HG02884 (cell line): ENCODE measurements at regions not wholly inside any gene's neighbourhood (a gene's known extent, or its start where the extent isn't known, plus 50 kb on each side); places are given as distances from the start of the nearest gene placed in this dataset.
"Not testable (repeated sequence)": the region's sequence is repeated elsewhere in the genome, so short reads cannot be mapped to it uniquely, and the experiment has no call there.

ENCODE experiments used
- ATAC-seq: cut with Tn5 transposase; IDR thresholded peaks from one replicate; pipeline ENCODE4 v1.9.1; 2021; ENCODE audit warnings: mild to moderate bottlenecking, moderate library complexity; ENCODE audit not compliant: unreplicated experiment

DNA sequence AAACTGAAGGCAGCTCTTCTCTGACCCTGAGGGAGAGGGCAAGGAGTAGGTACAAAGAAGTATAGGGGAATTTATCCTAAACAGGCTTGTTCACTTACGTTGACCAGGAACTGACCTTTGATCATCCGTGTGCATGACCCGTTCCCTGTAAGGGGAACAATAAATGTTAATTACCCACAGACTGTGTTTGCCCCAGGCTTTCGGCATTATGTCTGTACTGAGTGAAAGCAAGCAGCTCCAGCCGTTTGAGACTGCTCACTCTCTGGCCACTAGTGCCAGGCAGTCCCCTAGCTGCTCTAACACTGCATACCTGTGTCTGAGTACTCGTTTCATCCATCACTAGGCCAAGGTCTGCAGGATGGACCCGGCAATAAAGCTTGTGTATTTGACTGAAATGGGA lies 1365.3 kb downstream of the NCAM2 start:
- ATAC-seq: no peak

DNA sequence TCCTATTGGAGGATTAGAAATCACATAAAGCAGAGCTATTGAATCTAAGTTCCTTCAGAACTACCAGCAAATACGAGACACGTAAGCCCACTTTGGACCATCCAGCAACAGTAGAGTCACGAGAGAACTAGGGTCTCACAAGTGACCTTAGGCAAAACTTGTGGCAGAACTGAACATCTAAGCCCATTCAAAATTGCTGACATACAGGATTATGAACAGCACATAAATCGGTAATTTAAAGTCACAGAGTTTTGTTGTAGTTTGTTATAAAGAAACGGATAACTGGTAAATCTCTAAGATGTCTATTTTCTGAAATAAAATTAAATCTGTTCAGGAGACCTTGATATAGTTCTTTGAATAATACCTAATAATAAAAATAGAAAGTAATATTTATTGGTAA lies 1366.0 kb downstream of the NCAM2 start:
- ATAC-seq: no peak

DNA sequence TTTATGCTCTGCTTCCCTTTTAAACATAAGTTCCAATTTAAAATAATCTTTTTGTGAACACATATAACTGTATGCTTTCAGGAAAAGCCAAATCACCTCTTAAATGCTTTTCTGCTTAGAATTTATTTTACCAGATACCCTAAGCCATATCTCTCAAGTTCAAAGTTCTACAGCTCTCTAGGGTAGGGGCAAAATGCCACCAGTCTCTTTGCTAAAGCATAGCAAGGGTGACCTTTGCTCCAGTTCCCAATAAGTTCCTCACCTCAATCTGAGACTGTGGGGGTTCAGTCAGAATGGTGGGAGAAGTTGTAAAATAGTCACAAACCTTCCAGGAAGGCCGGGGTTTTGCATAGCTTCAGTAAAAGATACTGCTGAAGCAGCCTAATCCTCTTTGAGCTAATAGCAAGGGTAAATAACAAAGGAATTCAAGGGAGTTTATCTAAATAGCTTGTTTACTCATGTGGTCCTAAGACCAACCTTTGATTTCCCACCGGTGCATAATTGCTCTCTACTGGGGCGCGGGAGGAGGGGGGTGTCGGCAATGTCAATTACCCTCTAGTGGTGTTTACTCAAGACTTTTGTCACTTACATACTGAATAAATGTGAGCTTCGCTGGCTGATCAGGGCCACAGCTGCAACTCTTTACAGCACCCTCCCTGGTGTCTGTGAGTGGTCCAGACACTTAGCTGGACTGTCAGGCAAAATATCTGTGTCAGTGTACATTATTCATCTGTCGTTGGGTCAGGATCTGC lies 1376.2 kb downstream of the NCAM2 start:
- no peak for ATAC-seq

DNA sequence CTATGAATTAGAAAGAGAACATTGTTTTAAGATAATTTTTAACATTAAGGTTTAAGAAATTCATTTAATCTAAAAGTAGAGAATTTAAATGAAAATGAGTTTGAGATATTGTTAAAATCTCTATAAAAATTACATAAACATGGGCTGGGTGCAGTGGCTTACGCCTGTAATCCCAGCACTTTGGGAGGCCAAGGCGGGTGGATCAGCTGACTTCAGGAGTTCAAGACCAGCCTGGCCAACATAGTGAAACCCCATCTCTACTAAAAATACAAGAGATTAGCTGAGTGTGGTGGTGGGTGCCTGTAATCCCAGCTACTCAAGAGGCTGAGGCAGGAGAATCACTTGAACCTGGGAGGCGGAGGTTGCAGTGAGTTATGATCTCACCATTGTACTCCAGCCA lies 1379.6 kb downstream of the NCAM2 start:
- not testable (repeated sequence) for ATAC-seq

DNA sequence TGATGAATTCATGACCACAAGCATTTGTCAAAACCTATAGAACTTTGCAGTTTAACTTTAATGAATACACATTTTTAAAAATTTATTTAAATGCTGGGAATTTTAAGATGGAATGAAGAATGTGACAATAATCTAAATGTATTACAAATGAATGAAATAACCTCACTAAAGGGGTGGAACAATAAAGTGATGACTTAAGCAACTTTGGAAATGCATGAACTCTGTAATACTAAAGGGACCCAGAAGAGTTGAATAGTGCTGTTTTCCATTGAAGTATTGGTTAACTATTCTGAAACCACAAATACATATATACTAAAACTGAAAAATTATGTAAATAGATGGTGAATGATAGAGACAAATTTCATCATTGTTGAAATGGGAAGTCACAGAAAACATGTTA lies 1395.1 kb downstream of the NCAM2 start:
- ATAC-seq: no peak

DNA sequence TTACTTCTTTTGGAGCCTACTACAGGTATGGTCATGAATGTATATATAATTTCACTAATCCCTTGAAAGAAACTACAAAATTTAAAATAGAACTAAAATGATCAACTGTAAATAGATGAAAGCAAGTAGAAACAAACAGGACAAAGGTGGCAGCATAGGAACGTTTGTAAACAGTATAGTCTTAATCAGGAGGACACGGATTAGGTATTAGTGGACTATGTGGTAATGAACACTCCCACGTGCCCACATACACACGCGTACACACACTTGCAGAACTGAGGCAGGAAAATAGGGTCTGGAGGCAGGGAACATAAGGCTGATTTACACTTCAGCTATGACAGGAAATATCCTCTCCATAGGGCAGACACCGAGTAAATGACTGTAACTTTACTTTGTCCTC lies 1397.8 kb downstream of the NCAM2 start:
- no peak for ATAC-seq

DNA sequence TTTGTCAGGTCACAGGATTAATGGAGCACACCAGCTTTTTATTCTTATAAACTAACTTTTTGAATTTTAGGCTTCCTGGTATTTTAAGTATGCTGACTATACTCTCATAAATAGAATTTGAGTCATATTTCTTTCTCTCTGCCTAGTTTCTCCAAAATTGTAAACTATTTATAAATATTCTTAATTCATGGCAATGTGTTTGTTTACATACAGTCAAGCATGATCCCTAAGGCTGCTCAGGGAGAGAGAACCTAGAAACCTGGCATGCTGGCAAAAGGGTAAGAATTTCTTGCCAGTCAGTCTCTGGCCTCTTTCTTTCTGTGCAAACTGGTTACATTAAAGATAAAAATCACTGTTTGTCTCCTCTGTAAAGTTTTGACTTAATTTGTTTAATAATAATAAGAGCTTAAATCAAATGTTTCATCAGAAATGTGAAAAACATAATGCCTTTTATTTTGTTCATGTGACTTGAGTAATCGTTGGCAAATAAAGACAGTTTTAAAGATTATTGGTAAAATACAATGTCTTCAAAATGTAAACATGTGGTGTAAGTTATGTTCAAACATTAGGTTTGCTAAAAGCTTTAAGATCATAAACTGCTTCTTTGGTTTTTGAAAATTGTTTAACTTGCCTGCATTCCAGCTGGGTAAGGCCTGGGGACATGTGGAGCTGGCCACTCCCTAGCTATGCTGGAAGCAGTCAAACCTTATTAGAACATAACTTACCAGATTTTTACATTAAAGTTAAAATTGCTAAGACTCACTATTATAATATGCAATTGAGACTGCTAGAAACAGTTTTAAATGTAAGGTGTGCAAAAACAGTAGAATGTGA lies 1401.7 kb downstream of the NCAM2 start:
- no peak for ATAC-seq

DNA sequence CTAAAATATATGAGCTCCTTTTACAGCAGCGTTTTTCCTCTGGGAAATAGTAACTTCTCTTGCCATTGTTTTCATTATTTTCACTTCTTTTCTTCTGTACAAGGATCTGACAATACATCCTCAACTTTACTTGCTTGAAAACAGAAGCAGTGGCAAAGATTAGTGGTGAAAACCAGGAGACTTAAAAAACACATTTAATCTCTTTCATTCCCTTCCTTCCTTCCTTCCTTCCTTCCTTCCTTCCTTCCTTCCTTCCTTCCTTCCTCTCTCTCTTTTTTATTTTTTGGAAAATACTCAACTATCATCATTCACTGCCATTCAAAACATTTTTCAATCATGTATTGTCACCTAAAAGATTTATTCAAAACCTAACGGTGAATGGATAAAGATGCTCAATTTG lies 1411.4 kb downstream of the NCAM2 start:
- no peak for ATAC-seq

DNA sequence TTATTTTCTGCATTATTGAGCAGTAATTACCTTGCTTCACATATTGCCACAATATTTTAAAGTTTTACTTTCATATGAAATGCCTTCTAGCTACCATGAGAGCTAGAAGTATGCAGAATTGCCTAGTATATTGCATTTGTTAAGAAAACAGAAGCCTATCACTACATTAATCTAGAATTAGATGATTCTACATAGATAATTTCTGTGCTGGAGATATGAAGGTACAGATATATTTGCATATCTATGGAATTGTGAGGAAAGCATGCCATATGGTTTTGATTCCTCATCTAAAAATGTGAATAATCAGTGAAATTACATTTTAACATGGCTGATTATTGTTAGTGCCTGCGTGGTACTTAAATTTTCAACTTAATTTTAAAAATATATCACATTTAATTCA lies 1418.3 kb downstream of the NCAM2 start:
- no peak for ATAC-seq

DNA sequence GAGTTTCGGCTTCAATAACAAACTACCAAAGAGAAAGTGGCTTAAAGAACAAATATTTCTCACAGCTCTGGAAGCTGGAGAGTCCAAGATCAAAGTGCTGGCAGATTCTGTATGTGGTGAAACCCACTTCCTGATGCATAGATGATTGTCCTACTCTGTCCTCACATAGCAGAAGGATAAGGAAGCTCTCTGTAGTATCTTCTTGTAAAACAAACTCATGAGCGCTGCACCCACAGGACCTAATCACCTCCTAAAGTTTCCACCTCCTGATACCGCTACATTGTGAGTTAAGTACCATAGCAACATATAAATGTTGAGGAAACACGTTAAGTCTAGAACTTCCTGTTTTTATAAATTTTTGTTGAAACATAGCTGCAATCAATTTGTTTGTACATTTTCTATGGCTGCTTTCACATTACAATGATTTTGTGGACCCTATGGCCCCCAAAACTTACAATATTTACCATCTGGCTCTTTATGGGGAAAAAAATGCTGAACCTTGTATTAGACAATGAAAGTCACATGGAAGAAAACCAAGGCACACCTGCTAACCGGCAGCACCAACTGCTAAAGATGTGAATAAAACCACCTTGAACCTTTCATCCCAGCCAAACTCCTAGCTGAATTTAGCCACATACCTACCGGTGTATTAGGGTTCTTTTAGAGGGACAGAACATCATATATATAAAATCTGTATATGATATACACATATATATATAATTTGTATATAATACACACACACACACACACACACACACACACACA lies 1423.4 kb downstream of the NCAM2 start:
- no peak for ATAC-seq

DNA sequence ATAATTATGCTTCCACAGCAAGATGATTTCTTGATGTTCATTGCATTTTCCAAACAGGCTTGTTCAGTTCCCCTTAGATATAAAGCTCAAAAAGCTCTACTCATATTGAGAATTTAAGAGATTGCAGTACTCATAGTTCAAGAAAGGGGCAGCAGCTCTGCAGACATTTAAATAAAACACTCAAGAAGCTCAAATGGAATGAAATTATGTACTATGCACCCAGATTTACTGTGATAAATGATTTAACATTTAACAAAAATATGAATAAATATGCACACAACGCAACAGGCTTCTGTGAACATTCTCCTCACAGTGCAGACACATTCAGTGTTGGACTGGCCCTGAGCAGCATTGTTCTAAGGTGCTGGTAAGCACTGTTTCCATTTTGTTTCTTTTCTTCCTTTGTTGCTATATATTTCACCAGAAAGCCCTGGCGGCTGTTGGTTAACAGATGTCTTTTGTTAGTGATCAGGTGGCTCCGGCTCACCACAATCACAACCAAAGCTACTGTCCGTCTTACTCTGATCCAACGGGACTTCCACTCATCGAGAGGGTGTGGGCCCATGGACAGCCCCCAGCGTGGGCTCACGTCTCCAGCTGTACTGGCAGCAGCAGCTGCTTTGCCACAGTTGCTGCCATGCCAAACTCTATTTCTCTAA lies 1440.3 kb downstream of the NCAM2 start:
- ATAC-seq: no peak

DNA sequence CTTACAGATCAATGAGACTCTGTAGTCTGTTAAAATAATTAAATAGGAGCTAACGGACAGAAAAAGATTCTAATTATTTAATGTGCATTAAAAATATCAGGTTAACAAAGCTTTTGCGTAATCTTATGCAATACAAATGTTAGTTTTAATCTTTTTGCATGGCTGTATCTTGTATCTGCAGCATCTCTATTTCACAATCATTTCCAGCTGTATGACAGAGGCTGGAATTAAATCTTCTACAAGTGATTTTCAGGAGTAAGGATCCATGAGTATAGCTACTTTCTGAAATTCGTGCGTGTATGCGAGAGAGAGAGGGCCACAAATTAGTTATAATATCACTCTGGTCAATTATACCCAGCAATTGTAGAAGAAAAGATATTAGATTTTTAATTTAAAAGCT lies 1446.8 kb downstream of the NCAM2 start:
- ATAC-seq: no peak

DNA sequence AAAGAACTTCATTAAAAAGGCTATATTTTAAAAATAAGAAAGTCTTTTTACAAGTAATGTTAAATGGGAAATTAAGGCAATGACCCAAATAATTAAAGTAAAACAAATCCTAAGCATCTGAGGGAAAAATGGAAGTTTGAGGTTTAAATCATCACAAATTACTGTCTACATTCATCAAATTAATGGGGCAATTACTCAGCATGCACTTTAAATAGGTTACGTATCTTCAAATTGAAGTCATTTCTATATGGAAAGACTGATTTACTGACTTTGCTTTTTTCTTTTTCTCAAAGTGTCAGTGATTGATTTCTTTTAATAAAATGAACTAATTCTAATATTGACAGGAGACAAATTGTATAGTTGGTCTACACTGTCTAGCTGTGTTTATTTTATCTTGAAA lies 1452.3 kb downstream of the NCAM2 start:
- no peak for ATAC-seq

DNA sequence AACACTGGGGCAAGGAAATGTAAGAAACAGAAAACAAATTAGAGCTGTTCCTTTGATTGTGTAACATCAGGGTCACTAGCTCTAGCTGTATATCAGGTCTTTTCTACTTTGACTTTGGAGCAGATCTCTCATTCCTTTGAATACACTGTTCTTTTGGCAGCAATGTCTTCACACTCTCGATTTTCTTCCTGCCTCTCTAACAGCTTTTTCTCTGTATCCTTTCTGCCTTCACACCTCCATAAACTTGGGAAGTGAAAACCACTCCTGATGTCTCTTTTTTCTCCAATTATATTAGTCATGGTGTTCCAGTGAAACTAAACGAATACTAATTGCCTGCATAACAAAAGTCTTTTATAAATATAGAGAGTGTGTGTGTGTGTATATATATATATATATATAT lies 1458.0 kb downstream of the NCAM2 start:
- ATAC-seq: no peak

DNA sequence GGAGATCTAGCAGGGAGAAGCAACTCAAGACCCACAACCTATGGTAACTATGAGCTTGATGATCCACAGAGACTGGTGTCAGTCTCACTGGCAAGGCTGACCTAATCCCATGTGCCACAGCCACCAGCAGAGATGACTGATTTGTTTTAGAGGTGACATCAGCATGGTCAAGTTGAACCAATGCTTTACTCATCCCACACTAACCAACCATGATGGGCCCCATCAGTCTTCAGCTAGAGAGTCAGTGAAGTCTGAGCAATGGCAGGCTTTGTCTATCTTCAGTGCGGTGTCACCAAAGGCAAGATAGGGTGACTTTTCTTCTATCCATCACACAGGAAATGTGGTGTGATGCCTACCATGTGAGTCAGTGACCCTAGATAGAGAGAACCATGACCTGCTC lies 1470.7 kb downstream of the NCAM2 start:
- no peak for ATAC-seq

DNA sequence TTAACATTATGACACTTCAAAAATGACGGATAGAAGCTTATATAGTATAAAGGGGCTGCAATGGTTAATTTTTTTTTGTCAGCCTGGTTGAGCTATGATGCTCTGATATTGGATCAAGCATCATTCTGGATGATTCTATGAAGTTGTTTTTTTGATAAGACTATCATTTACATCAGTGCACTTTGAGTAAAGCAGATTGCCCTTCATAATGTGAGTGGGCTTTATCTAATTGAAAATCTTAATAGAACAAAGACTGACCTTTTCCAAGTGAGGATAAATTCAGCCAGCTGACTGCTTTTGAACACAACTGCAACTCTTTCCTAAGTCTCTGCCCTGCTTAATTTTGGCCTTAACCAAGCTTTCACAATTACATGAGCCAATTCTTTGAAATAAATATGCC lies 1476.2 kb downstream of the NCAM2 start:
- no peak for ATAC-seq

DNA sequence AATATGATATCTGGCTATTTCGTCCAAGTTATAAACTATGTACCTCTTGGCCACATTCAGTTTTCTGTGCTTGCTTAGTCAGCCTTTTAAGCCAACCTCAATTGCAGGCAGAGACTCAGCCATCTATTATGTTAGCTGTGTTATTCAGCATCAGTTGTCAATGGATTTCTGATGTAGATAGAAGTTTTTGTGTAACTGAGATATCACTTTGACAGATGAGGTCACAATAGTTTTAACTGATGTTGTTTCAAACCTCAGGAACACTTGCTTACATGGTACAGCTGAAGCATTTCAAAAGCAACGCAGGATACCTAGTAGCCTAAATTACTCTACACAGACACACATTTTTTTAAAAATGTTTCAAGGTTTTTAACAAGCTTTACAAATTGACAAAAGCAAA lies 1478.0 kb downstream of the NCAM2 start:
- no peak for ATAC-seq

DNA sequence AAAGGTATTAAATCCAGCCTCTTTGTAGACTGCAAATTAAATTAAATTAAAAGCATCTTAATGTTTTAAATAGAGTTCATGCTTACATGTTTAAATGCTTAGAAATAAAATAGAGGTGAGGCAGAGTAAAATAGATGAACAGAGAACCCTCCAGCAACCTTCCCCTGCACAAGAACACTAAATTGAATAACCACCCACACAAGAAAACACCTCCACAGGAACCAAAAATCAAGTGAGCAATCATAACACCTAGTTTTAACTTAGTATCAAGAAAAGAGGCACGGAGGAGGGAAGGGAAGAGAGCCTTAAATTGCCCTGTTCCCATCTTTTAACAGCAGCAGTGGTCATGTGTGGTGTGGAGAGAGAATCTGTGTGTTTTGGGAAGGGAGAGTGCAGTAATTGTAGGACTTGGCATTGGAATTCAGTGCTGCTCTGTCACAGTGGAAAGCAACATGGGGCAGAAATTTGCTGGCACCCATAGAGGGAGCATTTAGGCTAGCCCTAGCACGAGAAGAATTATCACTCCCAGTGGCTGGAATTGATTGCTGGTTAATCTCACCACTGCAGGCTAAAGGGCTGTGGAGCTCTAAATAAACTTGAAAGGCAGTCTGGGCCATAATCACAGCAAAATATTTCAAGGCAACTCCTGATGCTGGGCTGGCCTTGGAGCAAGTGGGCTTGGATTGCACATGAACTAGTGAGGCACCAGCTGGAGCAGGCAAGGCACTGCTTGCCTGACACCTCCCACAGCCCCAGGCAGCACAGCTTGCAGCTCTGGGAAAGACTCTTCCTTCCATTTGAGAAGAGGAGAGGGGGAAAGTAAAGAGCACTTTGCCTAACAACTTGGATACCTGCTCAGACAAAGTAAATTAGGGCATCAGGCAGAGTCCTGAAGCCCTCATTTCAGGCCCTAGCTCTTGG lies 1478.8 kb downstream of the NCAM2 start:
- ATAC-seq: no peak

DNA sequence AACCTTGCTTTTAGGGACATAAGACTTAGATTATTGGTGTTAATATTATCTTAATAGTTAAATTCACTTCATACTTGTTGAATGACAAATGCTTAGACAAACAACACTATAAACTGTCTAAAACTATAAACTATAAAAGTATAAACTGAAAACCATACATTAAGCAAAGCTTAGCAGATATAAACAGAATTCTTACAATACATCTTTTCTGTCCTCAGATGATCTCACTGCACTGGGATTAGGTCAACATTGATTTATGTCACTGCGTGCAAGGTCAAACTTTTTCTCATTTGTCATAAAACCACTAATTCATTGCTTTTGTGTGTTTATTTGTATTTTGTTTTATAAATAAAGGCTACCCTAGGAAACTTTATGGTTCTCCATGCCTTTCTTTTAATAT lies 1491.8 kb downstream of the NCAM2 start:
- no peak for ATAC-seq

DNA sequence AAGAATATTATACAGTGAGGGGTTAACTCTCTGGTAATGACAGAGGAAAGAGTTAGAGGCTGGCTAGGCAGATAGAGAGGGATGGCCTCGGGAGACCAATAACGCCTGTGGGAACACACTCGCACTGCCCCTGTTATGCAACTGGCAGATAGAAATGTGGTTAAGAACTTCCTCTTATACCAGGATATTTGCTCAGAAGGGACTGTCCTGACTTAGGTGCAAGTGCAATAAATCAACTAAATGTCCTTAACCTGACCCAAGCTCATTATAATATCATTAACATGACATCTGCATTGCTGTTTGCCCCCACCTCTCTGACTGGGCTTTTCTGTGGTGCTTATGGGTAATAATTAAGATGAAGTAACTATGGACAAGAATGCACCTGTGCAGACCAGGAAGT lies 1518.0 kb downstream of the NCAM2 start:
- no peak for ATAC-seq
